ENCODE measurements at regions not wholly inside any gene's neighbourhood (a gene's known extent, or its start where the extent isn't known, plus 50 kb on each side); places are given as distances from the start of the nearest gene placed in this dataset.

- TF ChIP-seq POLR2A (IDR thresholded peaks at IDR 0.05; ENCODE audit: low read depth, low read length) (no peak), CTCF (IDR thresholded peaks at IDR 0.05; ENCODE audit: extremely low read depth in 1 of 2, insufficient read depth in 1 of 2, low read depth in 1 of 2, low read length in 2 of 2) (no peak)
Measured at GRCh38 chr20:24791953-24792352, 157.1 kb upstream of the CST7 start.

Measured in endothelial cell of umbilical vein (primary cell).